ENCODE measurements at regions not wholly inside any gene's neighbourhood (a gene's known extent, or its start where the extent isn't known, plus 50 kb on each side); places are given as distances from the start of the nearest gene placed in this dataset.

GRCh38 chrX:7771788-7772438, 71.1 kb upstream of the VCX start:
- Histone ChIP-seq H2AFZ (no peak overlapping the region), H3K27ac (no peak overlapping the region), H3K4me2 (no peak overlapping the region), H3K4me1 (replicated peaks; ENCODE audit: insufficient read depth) (no peaks in the 10 kb centered on the region), H4K20me1 (ENCODE audit: insufficient read depth) (no peaks in the 10 kb centered on the region), H3K79me2 (ENCODE audit: low read depth) (no peaks in the 10 kb centered on the region), H3K4me3 (no peak overlapping the region), H3K9me3 (ENCODE audit: insufficient read depth, low read depth) (no peaks in the 10 kb centered on the region), H3F3A (ENCODE audit: insufficient read depth, low read depth) (no peaks in the 10 kb centered on the region), H3K27me3 (ENCODE audit: insufficient read depth, low read depth) (no peaks in the 10 kb centered on the region), H3K9me2 (ENCODE audit: insufficient read depth) (no peaks in the 10 kb centered on the region), H3K36me3 (ENCODE audit: low read depth) (no peaks in the 10 kb centered on the region)
- TF ChIP-seq EZH2 (IDR thresholded peaks at IDR 0.05; ENCODE audit: low read depth) (no peak), CTCF (conservative IDR thresholded peaks at IDR 0.05) (no peak)
- intact Hi-C loops (cut with micrococcal nuclease; ENCODE audit: unreplicated experiment): no loop called here
- BruUV-seq (replicated peaks): no TSS peak
- CTCF ChIA-PET: no interaction called here
- POLR2A ChIA-PET (ENCODE audit: unreplicated experiment): no interaction called here
- no peak for DNase-seq

GRCh38 chrX:7759830-7760229, 83.1 kb upstream of the VCX start:
- Histone ChIP-seq H2AFZ (no peak overlapping the region), H3F3A (ENCODE audit: insufficient read depth, low read depth) (no peaks in the 10 kb centered on the region), H3K9me3 (ENCODE audit: insufficient read depth, low read depth) (no peaks in the 10 kb centered on the region), H3K4me3 (no peak overlapping the region), H3K27ac (no peak overlapping the region), H3K36me3 (ENCODE audit: low read depth) (no peaks in the 10 kb centered on the region), H3K79me2 (ENCODE audit: low read depth) (no peaks in the 10 kb centered on the region), H3K4me2 (no peak overlapping the region), H3K9me2 (ENCODE audit: insufficient read depth) (no peaks in the 10 kb centered on the region), H3K27me3 (ENCODE audit: insufficient read depth, low read depth) (no peaks in the 10 kb centered on the region), H3K4me1 (replicated peaks; ENCODE audit: insufficient read depth) (no peaks in the 10 kb centered on the region), H4K20me1 (ENCODE audit: insufficient read depth) (no peaks in the 10 kb centered on the region)
- POLR2A ChIA-PET (ENCODE audit: unreplicated experiment): no interaction called here
- no TSS peak for BruUV-seq (replicated peaks)
- CTCF ChIA-PET: no interaction called here
- intact Hi-C loops (cut with micrococcal nuclease; ENCODE audit: unreplicated experiment): no loop called here
- no peak for DNase-seq
- no peak for TF ChIP-seq CTCF (conservative IDR thresholded peaks at IDR 0.05)
- no peak for TF ChIP-seq EZH2 (IDR thresholded peaks at IDR 0.05; ENCODE audit: low read depth)

- POLR2A ChIA-PET (ENCODE audit: unreplicated experiment): no interaction called here
- intact Hi-C loops (cut with micrococcal nuclease; ENCODE audit: unreplicated experiment): no loop called here
- Histone ChIP-seq H3K9me3 (ENCODE audit: insufficient read depth, low read depth) (no peaks in the 10 kb centered on the region), H3K27ac (no peak overlapping the region), H3F3A (ENCODE audit: insufficient read depth, low read depth) (no peaks in the 10 kb centered on the region), H3K4me3 (no peak overlapping the region), H3K79me2 (ENCODE audit: low read depth) (no peaks in the 10 kb centered on the region), H3K4me1 (replicated peaks; ENCODE audit: insufficient read depth) (no peaks in the 10 kb centered on the region), H3K4me2 (no peak overlapping the region), H3K27me3 (ENCODE audit: insufficient read depth, low read depth) (no peaks in the 10 kb centered on the region), H3K36me3 (ENCODE audit: low read depth) (no peaks in the 10 kb centered on the region), H4K20me1 (ENCODE audit: insufficient read depth) (no peaks in the 10 kb centered on the region), H2AFZ (no peak overlapping the region), H3K9me2 (ENCODE audit: insufficient read depth) (no peaks in the 10 kb centered on the region)
- no peak for TF ChIP-seq EZH2 (IDR thresholded peaks at IDR 0.05; ENCODE audit: low read depth)
- TF ChIP-seq CTCF (conservative IDR thresholded peaks at IDR 0.05): no peak
- BruUV-seq (replicated peaks): no TSS peak
- CTCF ChIA-PET: no interaction called here
- DNase-seq: no peak
Observed at GRCh38 chrX:7746856-7747255, 96.1 kb upstream of the VCX start.
